Tongue (tissue), 1 donor: ENCODE measurements at regions not wholly inside any gene's neighbourhood (a gene's known extent, or its start where the extent isn't known, plus 50 kb on each side); places are given as distances from the start of the nearest gene placed in this dataset.

Experiments
- DNase-seq: peaks from one replicate; pipeline ENCODE4 v3.0.0-alpha.2; 2015

DNA sequence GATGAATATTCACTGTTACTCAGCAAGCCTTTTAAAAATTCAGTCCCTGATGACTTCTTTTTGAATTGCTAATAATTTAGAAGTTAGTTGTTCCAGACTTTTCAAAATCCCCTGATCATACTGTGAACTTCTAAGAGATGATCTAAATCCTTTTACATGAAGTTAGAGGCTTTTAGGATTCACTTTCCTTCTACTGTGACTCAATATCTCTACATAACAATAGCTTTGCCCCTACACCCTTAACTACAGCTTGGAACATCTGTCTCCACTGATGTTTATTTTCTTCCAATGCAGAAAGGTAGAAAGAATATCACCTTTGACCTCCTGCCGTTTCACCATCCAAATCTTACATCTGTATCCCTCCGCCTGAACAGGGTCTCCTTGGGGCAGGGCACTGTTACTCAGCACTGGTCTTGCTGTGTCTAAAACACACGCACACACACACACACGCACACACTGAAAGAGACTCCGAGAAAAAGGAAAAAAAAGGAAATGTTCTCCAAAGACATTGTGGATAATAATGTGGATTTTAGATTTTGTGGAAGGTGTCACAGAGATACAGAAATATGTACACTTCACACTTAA lies 111.6 kb upstream of the GPRIN3 start:
- no peak for DNase-seq

- no peak for DNase-seq
Measured at GRCh38 chr4:89416960-89417359, 109.4 kb upstream of the GPRIN3 start.

DNA sequence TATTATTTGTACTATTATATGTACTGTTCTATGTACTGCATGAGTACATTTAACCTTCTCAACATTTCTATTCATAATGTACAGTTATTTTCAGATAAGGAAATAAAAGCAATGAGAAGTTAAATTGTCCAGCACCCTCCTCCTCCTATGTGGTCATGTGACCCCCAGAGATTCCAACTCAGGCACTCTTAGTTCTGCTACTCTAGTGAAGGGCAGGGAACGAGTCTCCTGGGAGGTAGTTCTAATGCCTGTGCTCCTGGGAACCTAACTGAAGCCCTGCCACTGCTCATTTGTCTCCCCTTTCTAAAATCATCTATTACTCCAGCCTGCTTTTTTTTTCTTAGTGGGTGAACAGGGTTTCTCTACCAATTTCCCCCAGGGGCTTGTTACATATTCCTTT lies 105.9 kb upstream of the GPRIN3 start:
- no peak for DNase-seq

DNA sequence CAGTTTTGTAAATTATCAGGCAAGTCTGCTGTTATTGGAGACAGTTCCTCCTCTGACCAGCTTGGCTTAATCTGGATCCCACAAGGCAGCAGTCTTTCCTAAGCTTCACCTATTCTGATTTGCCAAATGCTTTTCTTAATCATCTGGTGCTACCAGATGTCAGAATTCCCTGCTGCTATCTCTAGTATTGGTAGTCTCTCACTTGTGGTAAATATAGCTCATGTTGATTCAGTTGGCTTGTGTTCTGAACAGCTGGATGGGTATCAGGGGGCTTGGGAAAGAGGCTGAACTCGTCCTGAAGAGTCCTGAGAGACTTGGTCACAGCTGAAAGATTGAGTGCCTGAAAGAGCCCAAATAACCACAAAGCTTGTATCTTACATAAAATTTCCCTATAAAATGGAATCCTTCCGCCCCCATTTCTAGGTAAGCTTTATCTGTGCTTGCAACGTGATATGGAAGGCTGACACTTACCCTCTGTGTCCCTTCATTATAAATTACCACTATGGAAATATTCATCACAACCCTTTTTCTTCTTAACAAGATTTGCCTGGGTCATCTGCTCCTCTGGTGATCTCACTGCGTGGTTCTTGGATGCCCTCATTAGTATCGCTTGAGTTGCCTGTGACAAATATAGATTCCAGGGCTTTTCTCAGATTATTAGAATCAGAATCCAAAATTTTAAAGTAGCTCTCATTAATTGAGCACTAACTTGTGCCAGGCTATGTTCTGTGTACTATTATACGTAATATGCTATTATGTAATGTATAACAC lies 104.1 kb upstream of the GPRIN3 start:
- peak; percentile 74 for DNase-seq

DNA sequence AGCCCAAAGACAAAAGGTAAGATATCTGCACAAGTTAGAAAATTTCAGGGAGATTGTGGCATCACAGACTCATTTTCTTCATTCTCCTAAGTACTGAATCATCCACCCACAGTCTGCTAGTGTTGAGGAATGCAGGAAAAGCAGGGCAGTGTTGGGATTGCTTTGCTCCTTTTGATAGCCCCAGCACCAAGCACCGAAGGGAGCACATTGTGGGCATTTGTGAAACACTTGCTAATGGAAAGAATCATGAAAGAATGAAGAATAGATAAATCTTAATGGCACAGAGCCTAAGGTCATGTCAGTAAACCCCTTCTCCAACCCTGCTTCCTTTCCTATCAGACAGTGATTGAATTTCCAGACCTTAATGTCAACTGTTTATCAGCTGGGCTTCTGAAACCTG lies 103.1 kb upstream of the GPRIN3 start:
- no peak for DNase-seq

DNA sequence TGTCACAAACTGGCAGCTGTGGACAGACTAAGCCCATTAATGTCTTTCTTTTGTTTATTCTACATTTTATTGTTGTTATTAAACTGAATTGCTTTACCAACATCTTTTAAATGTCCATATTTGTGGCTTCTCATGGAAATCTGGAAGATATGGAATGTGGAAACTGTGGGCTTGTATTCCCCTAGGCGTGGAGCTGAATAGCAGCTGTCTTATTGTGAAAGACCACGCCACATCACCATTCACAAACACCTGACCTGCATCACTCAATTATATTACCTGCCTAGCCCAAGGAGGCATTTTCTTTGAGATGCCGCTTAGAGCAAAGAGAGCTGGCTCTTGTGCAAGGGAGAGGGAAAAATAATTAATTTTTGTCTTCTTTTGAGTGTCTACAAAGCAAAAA lies 96.9 kb upstream of the GPRIN3 start:
- DNase-seq = no peak

GRCh38 chr4:89403826-89404225 lies 96.2 kb upstream of the GPRIN3 start:
- DNase-seq = no peak

- no peak for DNase-seq
Measured at GRCh38 chr4:89400287-89401035, 92.9 kb upstream of the GPRIN3 start.

GRCh38 chr4:89398644-89399043 lies 91.0 kb upstream of the GPRIN3 start:
- no peak for DNase-seq

- no peak for DNase-seq
Measured at GRCh38 chr4:89398146-89398545, 90.5 kb upstream of the GPRIN3 start.

GRCh38 chr4:89397441-89397840 lies 89.8 kb upstream of the GPRIN3 start:
- no peak for DNase-seq

- no peak for DNase-seq
Measured at GRCh38 chr4:89382439-89382838, 74.8 kb upstream of the GPRIN3 start.

DNA sequence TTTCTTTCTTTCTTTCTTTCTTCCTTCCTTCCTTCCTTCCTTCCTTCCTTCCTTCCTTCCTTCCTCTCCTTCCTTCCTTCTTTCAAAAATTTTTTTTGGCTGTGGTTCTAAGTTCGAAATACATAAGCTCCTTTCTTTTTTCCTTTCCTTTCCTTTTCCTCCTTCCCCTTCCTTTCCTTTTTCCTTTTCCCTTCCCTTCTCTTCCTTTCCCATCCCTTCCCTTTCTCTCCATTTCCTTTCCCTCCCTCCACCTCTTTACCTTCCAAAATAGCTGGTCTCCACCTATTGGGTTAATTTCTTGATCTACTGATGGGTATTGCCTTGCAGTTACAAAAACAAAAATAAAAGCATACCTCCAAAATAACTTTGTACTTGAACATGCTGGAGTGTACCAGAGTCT lies 73.4 kb upstream of the GPRIN3 start:
- DNase-seq = no peak

- DNase-seq = no peak
Measured at GRCh38 chr4:89379511-89380044, 72.0 kb upstream of the GPRIN3 start.

DNA sequence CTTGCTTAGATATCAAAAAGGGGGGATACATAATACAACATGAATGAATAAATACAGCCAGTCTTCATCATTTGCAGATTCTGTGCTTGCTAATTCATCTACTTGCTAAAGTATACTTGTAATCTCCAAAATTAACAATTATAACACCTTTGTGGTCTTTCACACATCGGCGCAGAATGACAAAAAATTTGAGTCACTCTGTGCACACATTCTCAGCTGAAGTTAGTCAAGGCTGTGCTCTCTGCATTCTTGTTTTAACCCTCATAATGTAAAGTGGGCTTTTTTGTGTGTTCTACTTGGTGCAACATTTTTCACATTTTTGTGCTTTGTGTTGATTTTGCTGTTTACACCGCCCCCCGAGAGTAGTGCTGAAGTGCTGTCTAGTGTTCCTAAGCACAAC lies 65.8 kb upstream of the GPRIN3 start:
- no peak for DNase-seq

DNA sequence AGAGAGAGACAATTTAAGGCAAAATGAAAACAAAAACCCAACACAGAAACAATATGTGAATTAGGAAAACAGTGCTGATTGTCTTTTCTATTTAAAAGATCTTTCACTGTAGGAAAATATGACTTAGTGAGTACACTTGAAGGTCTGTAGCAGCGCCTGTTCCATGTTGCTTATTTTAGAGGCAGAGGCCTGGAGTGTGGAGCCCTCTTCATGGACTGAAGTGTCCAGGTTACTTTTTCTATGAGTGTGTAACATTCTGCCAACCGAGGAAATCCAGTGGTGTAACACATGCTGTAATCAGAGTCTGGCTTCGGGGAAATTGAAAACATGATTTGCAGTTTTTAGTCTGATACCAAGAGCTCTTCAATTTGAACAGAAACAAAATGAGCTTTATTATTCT lies 64.0 kb upstream of the GPRIN3 start:
- peak; percentile 2 for DNase-seq

- no peak for DNase-seq
Measured at GRCh38 chr4:89369581-89369980, 62.0 kb upstream of the GPRIN3 start.

DNA sequence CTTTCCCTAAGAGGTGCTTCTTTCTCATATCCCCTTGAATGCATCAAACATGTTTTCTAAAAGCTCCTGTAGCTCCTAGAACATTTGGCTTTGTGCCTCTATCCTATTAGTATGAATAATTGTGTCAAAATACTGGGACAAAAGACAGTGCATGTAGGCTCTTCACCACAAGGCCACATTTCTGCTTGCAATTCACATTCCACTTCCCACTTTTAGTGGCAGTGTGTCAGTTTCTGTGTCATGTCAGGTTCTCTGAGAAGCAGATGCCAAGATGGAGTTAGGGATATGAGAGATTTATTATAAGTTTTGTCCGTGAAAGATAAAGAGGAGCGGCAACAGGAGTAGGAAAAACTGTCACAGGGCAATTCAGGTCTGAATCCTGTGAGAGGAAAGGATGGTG lies 61.3 kb upstream of the GPRIN3 start:
- no peak for DNase-seq

- no peak for DNase-seq
Measured at GRCh38 chr4:89365776-89366175, 58.2 kb upstream of the GPRIN3 start.

DNA sequence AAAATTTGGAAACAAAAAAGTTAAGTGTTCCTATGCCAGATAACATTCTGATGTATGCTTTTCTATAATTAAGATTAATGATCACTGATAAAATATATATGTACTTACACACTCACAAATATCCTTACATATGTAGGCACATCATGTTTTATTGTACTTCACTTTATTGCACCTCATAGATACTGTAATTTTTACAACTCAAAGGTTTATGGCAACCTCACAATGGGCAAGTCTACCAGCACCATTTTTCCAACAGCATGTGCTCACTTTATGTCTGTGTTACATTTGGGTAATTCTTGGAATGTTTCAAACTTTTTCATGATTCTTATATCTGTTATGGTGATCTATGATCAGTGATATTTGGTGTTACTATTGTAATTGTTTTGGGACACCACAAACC lies 57.8 kb upstream of the GPRIN3 start:
- no peak for DNase-seq

GRCh38 chr4:89364541-89364940 lies 56.9 kb upstream of the GPRIN3 start:
- DNase-seq = peak; percentile 36

DNA sequence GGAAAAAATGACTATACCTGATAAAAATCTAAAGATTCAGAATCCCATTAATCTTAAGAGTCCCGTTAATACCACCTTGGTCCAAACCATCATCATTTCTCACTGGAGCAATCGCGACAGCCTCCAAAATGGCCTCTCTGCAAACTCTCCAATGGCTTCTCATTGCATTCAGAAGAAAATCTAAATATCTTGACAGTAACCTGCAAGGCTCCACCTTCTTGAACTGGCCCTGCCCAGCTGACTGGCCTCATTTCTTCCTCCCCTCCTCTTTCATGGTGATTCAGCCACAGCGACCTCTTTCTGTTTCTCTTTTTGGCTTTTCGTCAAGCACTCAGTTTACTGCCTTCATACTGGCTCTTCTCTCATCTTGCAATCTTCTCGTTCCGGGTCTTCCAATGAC lies 56.2 kb upstream of the GPRIN3 start:
- no peak for DNase-seq

DNA sequence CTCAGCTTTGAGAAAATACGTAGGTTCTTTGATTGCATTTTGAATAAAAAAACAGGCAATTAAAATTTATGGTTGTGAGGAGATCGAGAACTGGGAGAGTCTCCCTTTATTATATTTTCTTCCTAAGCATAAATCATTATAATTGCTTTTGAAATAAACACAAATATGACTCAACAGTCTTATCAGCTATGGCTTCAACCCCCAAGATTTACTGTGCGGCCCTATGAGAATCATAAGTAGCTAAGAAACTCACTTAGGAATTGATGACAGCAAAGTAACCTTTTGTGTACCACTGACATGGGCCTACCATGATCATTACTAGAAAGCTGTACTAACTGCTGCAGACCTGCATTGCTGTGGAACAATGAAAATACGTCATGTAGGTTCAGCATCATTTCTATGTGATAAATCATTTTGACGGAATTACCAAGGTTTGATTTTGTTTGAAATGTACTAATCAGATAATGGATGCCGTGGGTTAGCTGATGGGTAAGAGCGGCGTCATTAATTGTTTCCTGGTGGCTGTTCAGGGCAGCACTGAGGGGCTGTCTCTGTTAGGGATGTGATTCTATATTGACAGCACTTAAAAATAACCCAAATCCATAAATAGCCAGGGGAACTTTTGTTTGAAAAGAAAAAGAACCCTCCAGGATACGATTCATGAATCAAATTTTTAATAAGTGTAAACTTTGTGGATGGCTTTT lies 51.5 kb upstream of the GPRIN3 start:
- DNase-seq = no peak
